ELF-1 (cell line): ENCODE measurements at regions not wholly inside any gene's neighbourhood (a gene's known extent, or its start where the extent isn't known, plus 50 kb on each side); places are given as distances from the start of the nearest gene placed in this dataset.

Experiments
- DNase-seq: peaks from one replicate; pipeline ENCODE4 v3.0.0-alpha.2; 2016; ENCODE audit warnings: low read depth, low spot score

DNA sequence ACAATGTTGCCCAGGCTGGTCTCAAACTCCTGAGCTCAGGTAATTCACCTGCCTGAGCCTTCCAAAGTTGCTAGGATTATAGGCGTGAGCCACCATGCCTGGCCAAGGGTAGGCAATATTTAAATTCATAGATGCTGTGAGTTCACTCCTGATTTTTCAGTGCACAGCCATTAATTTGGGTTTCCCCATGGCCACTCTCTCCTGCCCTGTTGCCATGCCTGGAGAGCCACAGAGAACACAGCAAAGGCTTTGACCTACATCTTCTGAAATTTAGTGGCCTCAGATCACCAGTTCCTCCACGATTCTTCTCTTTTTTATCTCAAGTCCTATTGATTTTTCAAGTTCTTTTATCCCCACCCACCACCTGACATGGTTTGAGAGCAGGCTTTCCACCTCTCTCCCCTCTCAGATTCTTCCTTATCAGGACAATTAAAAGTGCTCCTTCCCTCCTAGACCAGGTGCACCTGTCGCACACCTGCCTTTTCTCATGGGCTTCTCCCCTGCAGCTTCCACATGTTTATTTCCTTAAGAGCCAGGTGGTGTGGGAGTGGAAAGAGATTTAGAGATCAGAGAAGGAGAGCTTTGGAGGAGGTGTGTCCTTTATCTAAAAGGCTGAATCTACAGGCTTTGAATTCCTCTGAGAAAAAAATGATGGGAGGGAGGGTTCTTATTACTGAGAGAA, 123.8 kb downstream of the ADRA2A start:
- no peak for DNase-seq

- DNase-seq = no peak
These were observed 126.8 kb downstream of the ADRA2A start for GRCh38 chr10:111203615-111204014.

DNA sequence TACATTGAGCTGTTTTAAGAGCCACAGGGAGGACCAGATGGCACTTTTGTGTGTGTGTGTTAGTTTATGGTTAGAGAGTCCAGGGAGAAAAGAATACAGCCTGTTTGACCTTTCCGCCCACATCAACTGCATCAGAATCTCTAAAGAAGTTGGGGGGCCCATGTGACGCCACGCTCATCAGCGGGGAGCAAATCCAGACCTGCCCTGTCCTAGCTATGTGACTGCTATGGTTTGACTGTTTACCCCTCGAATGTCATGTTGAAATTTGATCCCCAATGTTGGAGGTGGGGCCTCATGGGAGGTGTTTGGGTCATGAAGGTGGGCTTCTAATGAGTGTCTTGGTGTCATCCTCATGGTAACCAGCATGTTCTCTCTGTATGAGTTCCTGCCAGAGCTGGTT, 128.0 kb downstream of the ADRA2A start:
- DNase-seq = no peak

- DNase-seq = no peak
These were observed 129.7 kb downstream of the ADRA2A start for GRCh38 chr10:111206521-111206920.

- DNase-seq = peak; percentile 6
These were observed 130.7 kb downstream of the ADRA2A start for GRCh38 chr10:111207500-111207899.

DNA sequence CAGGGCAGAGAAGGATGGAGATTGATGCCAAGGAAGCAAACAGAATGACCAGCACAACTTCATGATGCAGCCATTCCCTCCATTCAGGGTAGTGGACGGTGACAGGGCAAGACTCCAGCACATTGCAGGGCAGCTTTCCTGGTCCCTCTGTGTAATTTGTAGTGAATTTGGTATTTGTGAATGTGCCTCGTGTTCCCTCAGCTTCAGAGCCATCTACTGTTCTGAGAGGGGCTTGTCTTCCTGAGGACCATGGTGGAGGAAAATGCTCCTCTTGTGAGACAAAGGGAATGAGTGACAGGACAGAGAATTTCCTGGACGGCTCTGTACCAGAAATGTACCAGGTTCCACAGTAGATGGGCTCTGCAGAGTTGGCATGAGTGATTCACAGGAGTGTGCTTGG, 132.1 kb downstream of the ADRA2A start:
- DNase-seq = no peak

- DNase-seq = no peak
These were observed 132.9 kb downstream of the ADRA2A start for GRCh38 chr10:111209692-111210091.

- peak; percentile 4 for DNase-seq
These were observed 134.4 kb downstream of the ADRA2A start for GRCh38 chr10:111211241-111211640.

GRCh38 chr10:111211706-111212105, 134.9 kb downstream of the ADRA2A start:
- DNase-seq = no peak

DNA sequence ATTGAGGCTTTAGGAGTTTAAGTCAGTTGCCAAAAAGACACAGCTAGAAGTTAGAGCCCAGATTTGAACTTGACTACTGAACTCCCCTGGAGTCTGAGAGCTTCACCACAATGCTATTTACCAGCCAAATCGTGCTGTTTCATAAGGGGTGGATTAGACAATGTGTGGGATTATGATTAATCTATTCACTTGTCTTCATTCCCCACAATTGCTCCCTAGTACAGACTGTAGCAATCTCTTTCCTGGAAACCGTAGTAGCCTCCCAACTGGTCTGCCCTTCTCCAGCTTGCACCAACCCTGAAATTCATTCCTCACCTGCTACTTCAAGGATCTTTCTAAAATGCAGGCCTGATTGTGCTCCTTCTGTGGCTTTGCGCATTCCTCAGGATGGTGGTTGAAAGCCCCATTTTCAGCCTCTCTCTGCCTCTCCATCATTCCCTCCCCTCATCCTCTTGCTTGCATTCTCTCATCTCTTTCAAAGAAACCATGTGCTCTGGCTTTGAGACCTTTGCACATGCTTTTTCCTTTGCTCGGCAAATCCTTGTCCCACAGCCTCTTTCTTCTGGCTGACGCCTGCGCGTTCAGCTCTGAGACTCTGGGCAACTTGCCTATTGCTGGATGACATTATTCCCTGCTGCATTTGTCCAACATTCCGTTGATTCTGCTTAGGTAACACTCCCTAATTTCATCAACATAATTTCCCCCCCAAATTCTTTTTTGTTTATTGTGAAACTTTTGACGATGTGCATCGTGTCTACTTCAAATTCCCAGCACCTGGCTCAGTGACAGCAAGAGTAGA, 145.1 kb downstream of the ADRA2A start:
- DNase-seq = no peak

DNA sequence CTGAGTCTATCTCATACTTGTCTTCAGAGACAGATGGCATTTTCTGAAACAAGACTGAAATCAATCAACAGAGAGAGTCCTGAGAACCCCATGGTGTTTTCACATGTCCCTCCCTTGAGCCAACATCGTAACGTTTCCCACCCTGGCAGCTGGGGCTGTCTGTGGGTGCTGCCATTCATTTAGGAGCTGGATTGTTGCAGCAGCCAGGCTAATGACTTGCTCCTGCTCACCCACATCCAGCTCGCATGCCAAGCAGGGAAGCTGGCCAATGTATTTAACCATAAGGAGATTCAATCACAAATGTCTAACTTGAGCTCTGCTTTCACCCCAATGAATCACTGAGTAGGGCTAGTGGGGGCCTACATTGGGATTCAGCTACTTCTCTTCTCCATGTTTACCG, 146.1 kb downstream of the ADRA2A start:
- no peak for DNase-seq

DNA sequence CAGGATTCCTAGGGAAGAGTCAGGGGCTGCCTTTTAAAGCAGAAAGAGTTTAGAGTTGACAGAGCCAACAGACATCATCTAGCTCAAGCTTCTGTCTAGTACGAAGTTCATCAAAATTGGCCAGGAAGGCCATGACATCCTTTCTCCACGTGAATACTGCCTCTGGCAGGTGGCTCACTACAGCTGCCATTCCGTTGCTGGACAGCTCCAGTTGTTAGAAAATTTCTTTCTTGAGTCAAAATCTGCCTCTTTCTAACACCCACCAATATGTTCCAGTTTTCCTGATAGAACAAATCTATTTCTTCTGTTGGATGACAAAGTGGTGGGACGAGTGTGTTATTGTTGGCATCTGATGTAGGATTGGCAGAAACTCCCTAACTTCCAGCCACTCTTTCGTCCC, 154.9 kb downstream of the ADRA2A start:
- DNase-seq = no peak

DNA sequence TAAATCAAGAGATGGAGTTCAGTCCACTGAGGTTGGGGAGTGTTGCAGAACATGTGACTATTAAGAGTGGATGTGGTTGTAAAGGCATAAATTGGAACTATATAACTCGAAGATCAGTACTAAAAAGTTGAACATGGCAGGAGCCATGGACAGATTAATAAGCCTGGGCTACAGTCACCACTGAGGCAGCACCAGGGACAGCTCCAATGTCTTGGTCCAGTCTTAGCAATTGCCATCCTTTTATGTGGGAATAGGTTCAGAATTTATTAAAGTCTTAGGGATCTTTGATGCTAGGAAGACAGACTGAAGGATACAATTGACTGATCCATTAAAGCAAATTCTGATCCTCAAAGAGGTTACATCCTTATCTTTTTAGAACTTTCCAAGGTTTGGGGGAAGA, 156.6 kb downstream of the ADRA2A start:
- no peak for DNase-seq

GRCh38 chr10:111234234-111234913, 157.5 kb downstream of the ADRA2A start:
- no peak for DNase-seq

GRCh38 chr10:111234914-111235302, 158.1 kb downstream of the ADRA2A start:
- DNase-seq = no peak

- DNase-seq = no peak
These were observed 163.5 kb downstream of the ADRA2A start for GRCh38 chr10:111240348-111240747.

- DNase-seq = peak; percentile 55
These were observed 166.3 kb downstream of the ADRA2A start for GRCh38 chr10:111243126-111243525.

GRCh38 chr10:111246136-111246535, 169.3 kb downstream of the ADRA2A start:
- no peak for DNase-seq

- DNase-seq = no peak
These were observed 170.1 kb downstream of the ADRA2A start for GRCh38 chr10:111246814-111247452.

DNA sequence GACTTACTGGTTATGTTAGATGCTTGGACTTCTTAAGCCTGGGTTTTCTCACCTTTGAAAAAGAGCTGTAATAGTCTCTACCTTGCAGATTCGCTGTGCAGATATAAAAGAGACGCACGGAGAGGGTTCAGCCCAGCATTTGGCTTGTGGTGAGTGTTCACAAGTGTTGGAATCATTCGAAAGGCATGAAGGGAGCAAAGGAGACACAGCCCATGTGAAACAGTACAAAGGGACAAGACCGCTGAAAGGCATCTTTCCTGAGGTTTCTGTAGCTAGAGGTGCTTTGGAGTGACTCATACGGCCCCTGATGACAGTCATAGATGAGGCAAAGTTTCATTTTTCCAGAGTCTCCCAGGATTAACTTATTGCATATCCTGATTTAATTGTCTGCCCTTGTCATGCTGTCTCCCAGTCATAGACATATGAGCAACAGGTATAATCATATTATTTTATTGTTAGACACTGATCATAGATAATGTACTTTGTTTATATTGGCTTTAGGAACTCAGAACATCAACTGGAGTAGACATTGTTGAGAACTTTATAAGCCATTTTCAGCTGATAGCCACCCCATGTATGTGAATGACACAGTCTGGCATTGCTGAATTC, 171.1 kb downstream of the ADRA2A start:
- DNase-seq = no peak

GRCh38 chr10:111249925-111250324, 173.1 kb downstream of the ADRA2A start:
- no peak for DNase-seq
